GM18951 (cell line): ENCODE measurements at regions not wholly inside any gene's neighbourhood (a gene's known extent, or its start where the extent isn't known, plus 50 kb on each side); places are given as distances from the start of the nearest gene placed in this dataset.

Source experiments
- POLR2A ChIP-seq: IDR thresholded peaks from 4 replicates; pipeline ENCODE4 v1.6.1; 2011; ENCODE audit warnings: mild to moderate bottlenecking; ENCODE audit not compliant: insufficient read length, insufficient read depth; ENCODE audit errors: extremely low read depth
- in situ Hi-C: fragments of 300-500 bp; cut with MboI; formaldehyde crosslinking; loops from one replicate; pipeline ENCODE4 v1.12.0; 2022; ENCODE audit warnings: low sequenced_read_pairs, mixed read lengths, inconsistent platforms; ENCODE audit not compliant: unreplicated experiment

GRCh38 chr7:113487925-113488731 lies 369.8 kb upstream of the SMIM30 start:
- in situ Hi-C loops, result no loop called here

GRCh38 chr7:113486548-113486947 lies 368.2 kb upstream of the SMIM30 start:
- no peak for TF ChIP-seq POLR2A
- in situ Hi-C loops, result no loop called here

More at GRCh38 chr7:113487925-113488731, 369.8 kb upstream of the SMIM30 start:
- TF ChIP-seq POLR2A, result no peak

GRCh38 chr7:113483657-113484056 lies 365.3 kb upstream of the SMIM30 start:
- TF ChIP-seq POLR2A, result no peak
- in situ Hi-C loops, result no loop called here

GRCh38 chr7:113480537-113480936 lies 362.2 kb upstream of the SMIM30 start:
- in situ Hi-C loops, result no loop called here
- TF ChIP-seq POLR2A, result no peak

GRCh38 chr7:113464096-113464855 lies 345.9 kb upstream of the SMIM30 start:
- in situ Hi-C loops, result no loop called here
- no peak for TF ChIP-seq POLR2A

- in situ Hi-C loops, result no loop called here
- TF ChIP-seq POLR2A, result no peak
Measured at GRCh38 chr7:113460067-113460466, 341.7 kb upstream of the SMIM30 start.

GRCh38 chr7:113456533-113456932 lies 338.2 kb upstream of the SMIM30 start:
- TF ChIP-seq POLR2A, result no peak
- in situ Hi-C loops, result no loop called here

- in situ Hi-C loops, result no loop called here
- TF ChIP-seq POLR2A, result no peak
Measured at GRCh38 chr7:113454597-113455169, 336.3 kb upstream of the SMIM30 start.

- in situ Hi-C loops, result no loop called here
- TF ChIP-seq POLR2A, result no peak
Measured at GRCh38 chr7:113452245-113452644, 333.9 kb upstream of the SMIM30 start.

GRCh38 chr7:113446791-113447190 lies 328.4 kb upstream of the SMIM30 start:
- TF ChIP-seq POLR2A, result no peak
- in situ Hi-C loops, result no loop called here

GRCh38 chr7:113446391-113446790 lies 328.0 kb upstream of the SMIM30 start:
- no peak for TF ChIP-seq POLR2A
- in situ Hi-C loops, result no loop called here

- in situ Hi-C loops, result no loop called here
Measured at GRCh38 chr7:113444261-113444660, 325.9 kb upstream of the SMIM30 start.

GRCh38 chr7:113440173-113440572 lies 321.8 kb upstream of the SMIM30 start:
- TF ChIP-seq POLR2A, result no peak
- in situ Hi-C loops, result no loop called here

More at GRCh38 chr7:113444261-113444660, 325.9 kb upstream of the SMIM30 start:
- TF ChIP-seq POLR2A, result no peak
